ENCODE measurements at regions not wholly inside any gene's neighbourhood (a gene's known extent, or its start where the extent isn't known, plus 50 kb on each side); places are given as distances from the start of the nearest gene placed in this dataset.

DNA sequence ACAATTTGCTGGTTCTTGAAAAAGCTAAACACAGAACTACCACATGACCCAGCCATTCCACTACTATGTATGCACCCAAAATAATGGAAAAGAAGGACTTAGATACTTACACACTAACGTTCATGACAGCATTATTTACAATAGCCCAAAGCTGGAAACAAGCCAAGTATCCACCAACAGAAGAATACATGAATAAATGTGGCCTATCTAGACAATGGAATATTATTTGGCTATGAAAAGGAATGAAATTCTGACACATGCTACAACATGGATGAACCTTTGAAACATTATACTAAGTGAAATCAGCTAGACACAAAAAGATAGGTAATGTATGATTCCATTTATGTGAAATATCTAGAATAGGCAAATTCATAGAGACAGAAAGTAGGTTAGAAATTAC lies 67.4 kb upstream of the EXOC4 start:
- no peaks in the 10 kb centered on the region for H3K9me2 ChIP-seq (ENCODE audit: insufficient read depth, low read length)
- H3F3A ChIP-seq (ENCODE audit: insufficient read depth, low read length, poor library complexity, severe bottlenecking) = no peaks in the 10 kb centered on the region
- no peak overlapping the region for H3K27ac ChIP-seq (ENCODE audit: low read length)
- H2AFZ ChIP-seq (ENCODE audit: low read depth, low read length) = no peak overlapping the region
- H3K36me3 ChIP-seq (ENCODE audit: insufficient read depth, low read length) = no peaks in the 10 kb centered on the region
- no peak overlapping the region for H3K4me3 ChIP-seq (ENCODE audit: low read length)
- no peaks in the 10 kb centered on the region for H3K27me3 ChIP-seq (ENCODE audit: insufficient read depth, low read depth, low read length)
- no peaks in the 10 kb centered on the region for H4K20me1 ChIP-seq (ENCODE audit: insufficient read depth)
- TF ChIP-seq RAD21 (conservative IDR thresholded peaks at IDR 0.05) (no peak), MXI1 (conservative IDR thresholded peaks at IDR 0.05; ENCODE audit: poor library complexity, severe bottlenecking) (no peak), SMC3 (conservative IDR thresholded peaks at IDR 0.05; ENCODE audit: poor library complexity) (no peak), TAF1 (IDR thresholded peaks at IDR 0.05; ENCODE audit: low read depth) (no peak), EP300 (conservative IDR thresholded peaks at IDR 0.05; ENCODE audit: poor library complexity, severe bottlenecking) (no peak), EZH2 (IDR thresholded peaks at IDR 0.05; ENCODE audit: borderline replicate concordance, insufficient read depth, low read length, poor library complexity, severe bottlenecking) (no peak), POLR2AphosphoS5 (IDR thresholded peaks at IDR 0.05) (no peak)
- TF ChIP-seq, protein P1, sequence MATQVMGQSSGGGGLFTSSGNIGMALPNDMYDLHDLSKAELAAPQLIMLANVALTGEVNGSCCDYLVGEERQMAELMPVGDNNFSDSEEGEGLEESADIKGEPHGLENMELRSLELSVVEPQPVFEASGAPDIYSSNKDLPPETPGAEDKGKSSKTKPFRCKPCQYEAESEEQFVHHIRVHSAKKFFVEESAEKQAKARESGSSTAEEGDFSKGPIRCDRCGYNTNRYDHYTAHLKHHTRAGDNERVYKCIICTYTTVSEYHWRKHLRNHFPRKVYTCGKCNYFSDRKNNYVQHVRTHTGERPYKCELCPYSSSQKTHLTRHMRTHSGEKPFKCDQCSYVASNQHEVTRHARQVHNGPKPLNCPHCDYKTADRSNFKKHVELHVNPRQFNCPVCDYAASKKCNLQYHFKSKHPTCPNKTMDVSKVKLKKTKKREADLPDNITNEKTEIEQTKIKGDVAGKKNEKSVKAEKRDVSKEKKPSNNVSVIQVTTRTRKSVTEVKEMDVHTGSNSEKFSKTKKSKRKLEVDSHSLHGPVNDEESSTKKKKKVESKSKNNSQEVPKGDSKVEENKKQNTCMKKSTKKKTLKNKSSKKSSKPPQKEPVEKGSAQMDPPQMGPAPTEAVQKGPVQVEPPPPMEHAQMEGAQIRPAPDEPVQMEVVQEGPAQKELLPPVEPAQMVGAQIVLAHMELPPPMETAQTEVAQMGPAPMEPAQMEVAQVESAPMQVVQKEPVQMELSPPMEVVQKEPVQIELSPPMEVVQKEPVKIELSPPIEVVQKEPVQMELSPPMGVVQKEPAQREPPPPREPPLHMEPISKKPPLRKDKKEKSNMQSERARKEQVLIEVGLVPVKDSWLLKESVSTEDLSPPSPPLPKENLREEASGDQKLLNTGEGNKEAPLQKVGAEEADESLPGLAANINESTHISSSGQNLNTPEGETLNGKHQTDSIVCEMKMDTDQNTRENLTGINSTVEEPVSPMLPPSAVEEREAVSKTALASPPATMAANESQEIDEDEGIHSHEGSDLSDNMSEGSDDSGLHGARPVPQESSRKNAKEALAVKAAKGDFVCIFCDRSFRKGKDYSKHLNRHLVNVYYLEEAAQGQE (IDR thresholded peaks at IDR 0.05; ENCODE audit: borderline replicate concordance) = no peak
- TF ChIP-seq, protein P2, sequence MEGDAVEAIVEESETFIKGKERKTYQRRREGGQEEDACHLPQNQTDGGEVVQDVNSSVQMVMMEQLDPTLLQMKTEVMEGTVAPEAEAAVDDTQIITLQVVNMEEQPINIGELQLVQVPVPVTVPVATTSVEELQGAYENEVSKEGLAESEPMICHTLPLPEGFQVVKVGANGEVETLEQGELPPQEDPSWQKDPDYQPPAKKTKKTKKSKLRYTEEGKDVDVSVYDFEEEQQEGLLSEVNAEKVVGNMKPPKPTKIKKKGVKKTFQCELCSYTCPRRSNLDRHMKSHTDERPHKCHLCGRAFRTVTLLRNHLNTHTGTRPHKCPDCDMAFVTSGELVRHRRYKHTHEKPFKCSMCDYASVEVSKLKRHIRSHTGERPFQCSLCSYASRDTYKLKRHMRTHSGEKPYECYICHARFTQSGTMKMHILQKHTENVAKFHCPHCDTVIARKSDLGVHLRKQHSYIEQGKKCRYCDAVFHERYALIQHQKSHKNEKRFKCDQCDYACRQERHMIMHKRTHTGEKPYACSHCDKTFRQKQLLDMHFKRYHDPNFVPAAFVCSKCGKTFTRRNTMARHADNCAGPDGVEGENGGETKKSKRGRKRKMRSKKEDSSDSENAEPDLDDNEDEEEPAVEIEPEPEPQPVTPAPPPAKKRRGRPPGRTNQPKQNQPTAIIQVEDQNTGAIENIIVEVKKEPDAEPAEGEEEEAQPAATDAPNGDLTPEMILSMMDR (IDR thresholded peaks at IDR 0.05; ENCODE audit: poor library complexity, severe bottlenecking) = no peak
- H3K9me3 ChIP-seq (ENCODE audit: low read length) = no peaks in the 10 kb centered on the region
- no peak overlapping the region for H3K4me2 ChIP-seq (ENCODE audit: low read length)
- H3K79me2 ChIP-seq (replicated peaks; ENCODE audit: insufficient read depth, low read length) = no peaks in the 10 kb centered on the region
- no peak overlapping the region for H3K9ac ChIP-seq (ENCODE audit: low read length)

DNA sequence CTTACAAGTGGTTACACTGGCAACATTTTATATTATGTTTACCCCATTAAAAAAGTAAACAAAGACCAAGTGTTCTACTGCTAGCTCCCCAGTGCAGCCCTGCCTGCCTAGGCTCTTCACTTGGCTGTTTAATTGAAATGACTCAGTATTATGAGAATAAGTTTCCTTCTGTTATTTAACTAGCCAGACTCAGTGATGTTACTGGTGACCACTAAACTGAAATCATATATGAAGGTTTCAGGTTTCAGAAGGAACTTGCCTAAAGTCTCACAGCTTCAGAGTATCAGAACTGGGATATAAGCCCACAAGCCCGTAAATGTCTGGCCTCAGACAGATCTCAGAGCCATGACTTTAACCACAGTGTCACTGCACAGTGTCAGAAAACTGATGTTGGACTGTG lies 66.8 kb upstream of the EXOC4 start:
- TF ChIP-seq, protein P2 (IDR thresholded peaks at IDR 0.05; ENCODE audit: poor library complexity, severe bottlenecking) = no peak
- no peak for TF ChIP-seq RAD21 (conservative IDR thresholded peaks at IDR 0.05)
- no peak for TF ChIP-seq POLR2AphosphoS5 (IDR thresholded peaks at IDR 0.05)
- TF ChIP-seq EZH2 (IDR thresholded peaks at IDR 0.05; ENCODE audit: borderline replicate concordance, insufficient read depth, low read length, poor library complexity, severe bottlenecking) = no peak
- TF ChIP-seq, protein P1 (IDR thresholded peaks at IDR 0.05; ENCODE audit: borderline replicate concordance) = no peak
- TF ChIP-seq EP300 (conservative IDR thresholded peaks at IDR 0.05; ENCODE audit: poor library complexity, severe bottlenecking) = no peak
- TF ChIP-seq SMC3 (conservative IDR thresholded peaks at IDR 0.05; ENCODE audit: poor library complexity) = no peak
- TF ChIP-seq TAF1 (IDR thresholded peaks at IDR 0.05; ENCODE audit: low read depth) = no peak
- TF ChIP-seq MXI1 (conservative IDR thresholded peaks at IDR 0.05; ENCODE audit: poor library complexity, severe bottlenecking) = no peak
- Histone ChIP-seq H3K27ac (ENCODE audit: low read length) (no peak overlapping the region), H3K9me2 (ENCODE audit: insufficient read depth, low read length) (no peaks in the 10 kb centered on the region), H3K9me3 (ENCODE audit: low read length) (no peaks in the 10 kb centered on the region), H3K9ac (ENCODE audit: low read length) (no peak overlapping the region), H3K27me3 (ENCODE audit: insufficient read depth, low read depth, low read length) (no peaks in the 10 kb centered on the region), H3F3A (ENCODE audit: insufficient read depth, low read length, poor library complexity, severe bottlenecking) (no peaks in the 10 kb centered on the region), H3K36me3 (ENCODE audit: insufficient read depth, low read length) (no peaks in the 10 kb centered on the region), H3K4me2 (ENCODE audit: low read length) (no peak overlapping the region), H3K79me2 (replicated peaks; ENCODE audit: insufficient read depth, low read length) (no peaks in the 10 kb centered on the region), H3K4me3 (ENCODE audit: low read length) (no peak overlapping the region), H2AFZ (ENCODE audit: low read depth, low read length) (no peak overlapping the region), H4K20me1 (ENCODE audit: insufficient read depth) (no peaks in the 10 kb centered on the region)

All from neural cell (in vitro differentiated cells).